Smooth muscle cell (in vitro differentiated cells): ENCODE measurements at regions not wholly inside any gene's neighbourhood (a gene's known extent, or its start where the extent isn't known, plus 50 kb on each side); places are given as distances from the start of the nearest gene placed in this dataset.

Experiments used
- DNase-seq: peaks from one replicate; lab custom pipeline; 2025; ENCODE audit not compliant: unreplicated experiment; lab: John Stamatoyannopoulos, UW
- H2AFZ ChIP-seq: fragments of 200-600 bp; sonication (generic); 2 replicates; pipeline ENCODE4 v1.6.0; 2016; ENCODE audit warnings: antibody characterized with exemption, low read depth, mild to moderate bottlenecking
- H3F3A ChIP-seq: fragments of 200-600 bp; sonication (generic); 2 replicates; pipeline ENCODE4 v1.6.0; 2017; ENCODE audit warnings: antibody characterized with exemption, low read depth
- H3K27ac ChIP-seq: fragments of 200-600 bp; sonication (generic); 2 replicates; pipeline ENCODE4 v1.5.1; 2016; ENCODE audit warnings: low read depth, mild to moderate bottlenecking
- H3K27me3 ChIP-seq: fragments of 200-600 bp; sonication (generic); 2 replicates; pipeline ENCODE4 v1.6.1; 2016; ENCODE audit warnings: low read depth, mild to moderate bottlenecking
- H3K36me3 ChIP-seq: fragments of 200-600 bp; sonication (generic); 2 replicates; pipeline ENCODE4 v1.5.1; 2016; ENCODE audit warnings: low read depth
- H3K4me1 ChIP-seq: fragments of 200-600 bp; sonication (generic); 2 replicates; pipeline ENCODE4 v1.5.1; 2016; ENCODE audit warnings: low read depth
- H3K4me2 ChIP-seq: fragments of 200-600 bp; sonication (generic); 2 replicates; pipeline ENCODE4 v1.6.0; 2016; ENCODE audit warnings: mild to moderate bottlenecking
- H3K4me3 ChIP-seq: fragments of 200-600 bp; sonication (generic); 2 replicates; pipeline ENCODE4 v1.5.1; 2016; ENCODE audit warnings: mild to moderate bottlenecking
- H3K79me2 ChIP-seq: fragments of 200-600 bp; sonication (generic); 2 replicates; pipeline ENCODE4 v1.6.0; 2016; ENCODE audit warnings: low read depth, mild to moderate bottlenecking
- H3K9ac ChIP-seq: fragments of 200-600 bp; sonication (generic); 2 replicates; pipeline ENCODE4 v1.6.0; 2016; ENCODE audit warnings: low read depth
- H3K9me3 ChIP-seq: fragments of 200-600 bp; sonication (generic); replicated peaks from 2 replicates; pipeline ENCODE4 v1.5.1; 2016; ENCODE audit warnings: low read depth
- H4K20me1 ChIP-seq: fragments of 200-600 bp; sonication (generic); 2 replicates; pipeline ENCODE4 v1.6.0; 2016; ENCODE audit warnings: low read depth
- WGBS: methylation state at CpG from one replicate; pipeline ENCODE4 v1.1.7; 2016; ENCODE audit warnings: low lambda C conversion rate; 5-methylcytosine and 5-hydroxymethylcytosine counted together
- TF ChIP-seq, protein P1 (sequence below): fragments of 200-600 bp; sonication (generic); IDR thresholded peaks from 2 replicates; pipeline ENCODE4 v1.5.1; 2017; ENCODE audit warnings: borderline replicate concordance, mild to moderate bottlenecking, antibody characterized with exemption; ENCODE audit not compliant: insufficient read depth, poor library complexity, severe bottlenecking

DNA sequence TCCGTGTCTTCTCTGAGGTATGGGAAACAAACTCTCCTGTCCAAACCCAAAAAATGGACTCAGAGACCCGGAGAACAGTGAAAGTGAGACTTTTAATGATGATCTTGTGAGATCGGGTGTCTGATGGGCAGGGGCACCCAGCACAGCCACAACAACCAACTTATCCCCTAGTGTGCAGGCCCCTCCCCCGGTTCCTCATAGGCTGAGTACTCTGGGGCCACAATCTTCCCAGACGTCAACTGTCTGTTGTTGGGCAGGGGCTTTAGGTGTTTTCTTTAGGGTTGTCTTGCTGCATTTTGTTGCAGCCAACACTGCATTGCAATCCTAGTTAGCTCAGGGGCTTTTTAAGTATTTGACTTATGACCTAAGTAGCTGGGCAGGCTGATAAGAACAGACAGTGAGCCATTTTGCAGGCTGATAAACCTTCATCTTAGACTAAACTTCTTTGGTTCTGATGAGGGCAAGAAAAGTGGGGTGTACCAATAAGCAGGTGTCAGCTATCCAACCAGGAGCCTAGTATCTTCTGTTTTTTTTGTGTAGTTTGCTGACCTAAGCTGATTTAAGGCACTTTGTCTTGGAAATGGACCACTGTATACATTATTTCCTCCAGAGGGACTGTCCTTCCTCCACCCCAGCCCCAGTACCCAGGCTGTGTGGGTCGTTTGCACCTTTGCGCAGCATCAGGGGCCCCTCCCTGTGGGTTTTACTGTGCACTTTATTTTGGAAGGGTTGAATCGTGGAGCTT lies 1323.6 kb downstream of the TBC1D22A start:
- H3K79me2 ChIP-seq: no peaks in the 10 kb centered on the region
- no peaks in the 10 kb centered on the region for H3K9me3 ChIP-seq
- H3F3A ChIP-seq: no peaks in the 10 kb centered on the region
- H2AFZ ChIP-seq: no peak overlapping the region
- no peak for DNase-seq
- no peaks in the 10 kb centered on the region for H3K4me1 ChIP-seq
- peaks cover 6% of the 10 kb centered on the region for H3K27me3 ChIP-seq
- WGBS: 80% methylated on average over 8 of the region's 8 CpGs
- H3K4me3 ChIP-seq: no peak overlapping the region
- no peak overlapping the region for H3K27ac ChIP-seq
- H3K4me2 ChIP-seq: no peak overlapping the region
- TF ChIP-seq, protein P1, sequence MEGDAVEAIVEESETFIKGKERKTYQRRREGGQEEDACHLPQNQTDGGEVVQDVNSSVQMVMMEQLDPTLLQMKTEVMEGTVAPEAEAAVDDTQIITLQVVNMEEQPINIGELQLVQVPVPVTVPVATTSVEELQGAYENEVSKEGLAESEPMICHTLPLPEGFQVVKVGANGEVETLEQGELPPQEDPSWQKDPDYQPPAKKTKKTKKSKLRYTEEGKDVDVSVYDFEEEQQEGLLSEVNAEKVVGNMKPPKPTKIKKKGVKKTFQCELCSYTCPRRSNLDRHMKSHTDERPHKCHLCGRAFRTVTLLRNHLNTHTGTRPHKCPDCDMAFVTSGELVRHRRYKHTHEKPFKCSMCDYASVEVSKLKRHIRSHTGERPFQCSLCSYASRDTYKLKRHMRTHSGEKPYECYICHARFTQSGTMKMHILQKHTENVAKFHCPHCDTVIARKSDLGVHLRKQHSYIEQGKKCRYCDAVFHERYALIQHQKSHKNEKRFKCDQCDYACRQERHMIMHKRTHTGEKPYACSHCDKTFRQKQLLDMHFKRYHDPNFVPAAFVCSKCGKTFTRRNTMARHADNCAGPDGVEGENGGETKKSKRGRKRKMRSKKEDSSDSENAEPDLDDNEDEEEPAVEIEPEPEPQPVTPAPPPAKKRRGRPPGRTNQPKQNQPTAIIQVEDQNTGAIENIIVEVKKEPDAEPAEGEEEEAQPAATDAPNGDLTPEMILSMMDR: no peak
- no peaks in the 10 kb centered on the region for H4K20me1 ChIP-seq
- no peak overlapping the region for H3K9ac ChIP-seq
- H3K36me3 ChIP-seq: no peaks in the 10 kb centered on the region

DNA sequence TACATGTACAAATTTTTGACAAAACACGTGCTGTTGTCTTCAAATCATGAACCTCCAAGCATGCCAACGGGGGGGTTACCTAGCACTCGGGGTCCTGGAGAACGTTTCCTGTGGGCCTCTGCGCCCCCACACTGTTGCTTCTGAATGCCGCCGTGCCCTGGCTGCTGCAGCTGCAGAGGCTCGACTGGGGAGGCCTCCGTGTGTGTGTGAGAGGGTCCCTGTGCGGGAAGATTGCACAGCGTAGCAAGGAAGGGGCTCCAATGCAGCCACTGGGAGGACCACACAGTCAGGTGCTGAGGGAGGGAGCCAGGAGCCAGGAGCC lies 1322.2 kb downstream of the TBC1D22A start:
- Histone ChIP-seq H4K20me1 (no peaks in the 10 kb centered on the region), H3K4me1 (no peaks in the 10 kb centered on the region), H3K36me3 (no peaks in the 10 kb centered on the region), H3K27ac (no peak overlapping the region), H3K9me3 (no peaks in the 10 kb centered on the region), H3F3A (no peaks in the 10 kb centered on the region), H3K4me2 (no peak overlapping the region), H3K4me3 (no peak overlapping the region), H3K27me3 (peaks cover 9% of the 10 kb centered on the region), H3K79me2 (no peaks in the 10 kb centered on the region), H3K9ac (no peak overlapping the region), H2AFZ (no peak overlapping the region)
- TF ChIP-seq, protein P1: no peak
- no peak for DNase-seq
- WGBS: 91% methylated on average over 11 of the region's 11 CpGs

DNA sequence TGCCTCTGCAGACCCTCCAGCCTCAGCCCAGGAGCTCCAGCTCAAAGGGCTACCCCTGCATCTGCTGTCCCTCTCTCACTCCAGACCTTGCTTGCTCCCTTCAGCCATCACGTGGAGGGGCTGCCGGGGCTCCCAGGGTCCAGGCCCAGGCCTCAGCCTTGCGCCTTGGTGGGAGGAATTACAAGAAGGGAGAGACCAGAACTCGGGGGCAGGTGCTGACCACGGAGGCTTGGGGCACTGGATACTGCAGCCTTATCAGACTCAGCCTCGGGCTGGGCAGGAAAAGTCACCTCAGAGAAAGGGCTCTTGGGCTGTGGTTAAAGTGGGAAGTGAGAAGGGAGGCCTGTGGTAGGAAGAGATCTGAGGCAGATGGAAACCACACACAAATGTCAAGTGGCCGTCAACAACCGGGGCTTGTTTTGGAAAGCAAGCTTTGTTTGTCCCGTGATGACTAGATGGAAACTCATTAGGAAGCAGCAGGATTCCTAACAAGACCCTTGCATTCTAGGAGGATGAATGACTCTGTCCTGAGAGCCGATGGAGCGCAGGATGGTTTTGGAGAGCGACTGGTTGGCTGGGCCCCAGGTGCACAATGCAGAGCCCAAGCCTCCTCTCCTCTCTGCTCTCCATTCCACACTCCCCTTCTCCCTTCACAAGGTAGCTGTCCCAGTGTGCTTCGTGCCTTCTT lies 1321.7 kb downstream of the TBC1D22A start:
- H3K9ac ChIP-seq: no peak overlapping the region
- H4K20me1 ChIP-seq: no peaks in the 10 kb centered on the region
- WGBS: 72% methylated on average over 13 of the region's 13 CpGs
- H3K4me1 ChIP-seq: no peaks in the 10 kb centered on the region
- H3F3A ChIP-seq: no peaks in the 10 kb centered on the region
- H3K9me3 ChIP-seq: no peaks in the 10 kb centered on the region
- H3K27me3 ChIP-seq: peaks cover 9% of the 10 kb centered on the region
- H3K4me3 ChIP-seq: no peak overlapping the region
- no peak overlapping the region for H3K27ac ChIP-seq
- no peak overlapping the region for H2AFZ ChIP-seq
- H3K79me2 ChIP-seq: no peaks in the 10 kb centered on the region
- TF ChIP-seq, protein P1: no peak
- H3K36me3 ChIP-seq: no peaks in the 10 kb centered on the region
- no peak for DNase-seq
- no peak overlapping the region for H3K4me2 ChIP-seq
